Liver (tissue), 3 donors: ENCODE measurements at regions not wholly inside any gene's neighbourhood (a gene's known extent, or its start where the extent isn't known, plus 50 kb on each side); places are given as distances from the start of the nearest gene placed in this dataset.

Source experiments
- EGR1 ChIP-seq, 2 donors: IDR thresholded peaks; 2 replicates each; pipeline ENCODE4 v1.6.1; 2016 to 2018; ENCODE audit warnings: antibody characterized with exemption in 2 of 2, low read depth in 2 of 2
- FOXA1 ChIP-seq: IDR thresholded peaks from 2 replicates; pipeline ENCODE4 v1.6.1; 2016; ENCODE audit warnings: antibody characterized with exemption
- FOXA2 ChIP-seq: IDR thresholded peaks from 2 replicates; pipeline ENCODE4 v1.6.1; 2016; ENCODE audit warnings: antibody characterized with exemption
- GABPA ChIP-seq, 2 donors: IDR thresholded peaks in 1 of 2; conservative IDR thresholded peaks in 1 of 2; 2 replicates each; pipeline ENCODE4 v1.6.1; 2016; ENCODE audit warnings: antibody characterized with exemption in 2 of 2, mild to moderate bottlenecking in 1 of 2, moderate library complexity in 1 of 2
- JUND ChIP-seq, 2 donors: IDR thresholded peaks; 2 replicates each; pipeline ENCODE4 v1.6.1; 2016; ENCODE audit warnings: antibody characterized with exemption in 2 of 2
- RAD21 ChIP-seq, 2 donors: IDR thresholded peaks; 2 replicates each; pipeline ENCODE4 v1.6.1; 2016; ENCODE audit warnings: antibody characterized with exemption in 2 of 2, mild to moderate bottlenecking in 2 of 2
- REST ChIP-seq: IDR thresholded peaks from 2 replicates; pipeline ENCODE4 v1.6.1; 2016; ENCODE audit warnings: antibody characterized with exemption, mild to moderate bottlenecking
- RXRA ChIP-seq, 2 donors: IDR thresholded peaks; 2 replicates each; pipeline ENCODE4 v1.6.1; 2017 to 2018; ENCODE audit warnings: antibody characterized with exemption in 2 of 2, mild to moderate bottlenecking in 1 of 2
- SP1 ChIP-seq: IDR thresholded peaks from 2 replicates; pipeline ENCODE4 v1.6.1; 2018; ENCODE audit warnings: antibody characterized with exemption, mild to moderate bottlenecking
- TAF1 ChIP-seq: conservative IDR thresholded peaks from 2 replicates; pipeline ENCODE4 v1.6.1; 2016; ENCODE audit warnings: antibody characterized with exemption, mild to moderate bottlenecking
- YY1 ChIP-seq: IDR thresholded peaks from 2 replicates; pipeline ENCODE4 v1.6.1; 2016; ENCODE audit warnings: antibody characterized with exemption, mild to moderate bottlenecking
- TF ChIP-seq, protein P1 (sequence below): fragments of 150-350 bp; IDR thresholded peaks from 2 replicates; pipeline ENCODE4 v1.5.1; 2017; ENCODE audit warnings: improper control_type of control experiment, low read depth, low read length; ENCODE audit not compliant: missing input control
- TF ChIP-seq, protein P2 (sequence below): IDR thresholded peaks from 2 replicates; pipeline ENCODE4 v1.6.1; 2016; ENCODE audit warnings: antibody characterized with exemption
- TF ChIP-seq, protein P3 (sequence below): IDR thresholded peaks from 2 replicates; pipeline ENCODE4 v1.6.1; 2016; ENCODE audit warnings: antibody characterized with exemption
- donor health status: healthy.
- donor health status: healthy.

DNA sequence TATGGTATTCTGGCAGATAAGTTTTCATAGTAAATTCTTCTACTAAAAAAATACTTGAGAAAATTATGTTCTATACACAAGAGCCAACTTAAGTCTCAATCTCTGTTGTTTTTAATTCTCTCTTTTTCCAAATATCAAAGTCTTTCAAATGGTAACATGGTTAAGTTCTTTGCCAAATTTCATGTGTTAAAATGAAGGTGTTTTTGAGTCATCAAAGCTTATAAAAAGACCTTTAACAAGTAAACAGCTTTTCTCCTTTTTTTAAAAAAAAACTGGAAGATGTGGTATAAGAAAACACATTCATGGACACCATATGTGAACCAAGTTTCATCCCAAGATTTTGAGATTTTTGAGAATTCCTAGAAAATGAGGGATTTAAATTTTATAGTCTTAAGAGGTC lies 111.3 kb downstream of the FOXG1 start:
- TF ChIP-seq RXRA (IDR thresholded peaks at IDR 0.05) (no peak), RAD21 (IDR thresholded peaks at IDR 0.05) (no peak), YY1 (no peak), SP1 (no peak), FOXA1 (no peak), REST (no peak), TAF1 (no peak), GABPA (IDR thresholded peaks at IDR 0.05 in 1 of 2, conservative IDR thresholded peaks at IDR 0.05 in 1 of 2) (no peak), FOXA2 (no peak), JUND (IDR thresholded peaks at IDR 0.05) (no peak), EGR1 (IDR thresholded peaks at IDR 0.05; ENCODE audit: low read depth in 2 of 2) (no peak)
- TF ChIP-seq, protein P1, sequence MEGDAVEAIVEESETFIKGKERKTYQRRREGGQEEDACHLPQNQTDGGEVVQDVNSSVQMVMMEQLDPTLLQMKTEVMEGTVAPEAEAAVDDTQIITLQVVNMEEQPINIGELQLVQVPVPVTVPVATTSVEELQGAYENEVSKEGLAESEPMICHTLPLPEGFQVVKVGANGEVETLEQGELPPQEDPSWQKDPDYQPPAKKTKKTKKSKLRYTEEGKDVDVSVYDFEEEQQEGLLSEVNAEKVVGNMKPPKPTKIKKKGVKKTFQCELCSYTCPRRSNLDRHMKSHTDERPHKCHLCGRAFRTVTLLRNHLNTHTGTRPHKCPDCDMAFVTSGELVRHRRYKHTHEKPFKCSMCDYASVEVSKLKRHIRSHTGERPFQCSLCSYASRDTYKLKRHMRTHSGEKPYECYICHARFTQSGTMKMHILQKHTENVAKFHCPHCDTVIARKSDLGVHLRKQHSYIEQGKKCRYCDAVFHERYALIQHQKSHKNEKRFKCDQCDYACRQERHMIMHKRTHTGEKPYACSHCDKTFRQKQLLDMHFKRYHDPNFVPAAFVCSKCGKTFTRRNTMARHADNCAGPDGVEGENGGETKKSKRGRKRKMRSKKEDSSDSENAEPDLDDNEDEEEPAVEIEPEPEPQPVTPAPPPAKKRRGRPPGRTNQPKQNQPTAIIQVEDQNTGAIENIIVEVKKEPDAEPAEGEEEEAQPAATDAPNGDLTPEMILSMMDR, result no peak
- TF ChIP-seq, protein P2, sequence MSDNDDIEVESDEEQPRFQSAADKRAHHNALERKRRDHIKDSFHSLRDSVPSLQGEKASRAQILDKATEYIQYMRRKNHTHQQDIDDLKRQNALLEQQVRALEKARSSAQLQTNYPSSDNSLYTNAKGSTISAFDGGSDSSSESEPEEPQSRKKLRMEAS, result no peak
- TF ChIP-seq, protein P3, sequence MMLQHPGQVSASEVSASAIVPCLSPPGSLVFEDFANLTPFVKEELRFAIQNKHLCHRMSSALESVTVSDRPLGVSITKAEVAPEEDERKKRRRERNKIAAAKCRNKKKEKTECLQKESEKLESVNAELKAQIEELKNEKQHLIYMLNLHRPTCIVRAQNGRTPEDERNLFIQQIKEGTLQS, result no peak
